ENCODE measurements at regions not wholly inside any gene's neighbourhood (a gene's known extent, or its start where the extent isn't known, plus 50 kb on each side); places are given as distances from the start of the nearest gene placed in this dataset.

- no peak for TF ChIP-seq CTCF (conservative IDR thresholded peaks at IDR 0.05; ENCODE audit: low read depth, low read length)
- DNase-seq (ENCODE audit: low read depth): no peak
- no peak overlapping the region for H3K4me3 ChIP-seq (ENCODE audit: low read depth, low read length)
Observed at GRCh38 chr1:209305221-209305954, 278.1 kb upstream of the CAMK1G start.

- H3K4me3 ChIP-seq (ENCODE audit: low read depth, low read length): no peak overlapping the region
- DNase-seq (ENCODE audit: low read depth): no peak
- no peak for TF ChIP-seq CTCF (conservative IDR thresholded peaks at IDR 0.05; ENCODE audit: low read depth, low read length)
Observed at GRCh38 chr1:209307846-209308245, 275.7 kb upstream of the CAMK1G start.

- no peak for DNase-seq (ENCODE audit: low read depth)
- no peak overlapping the region for H3K4me3 ChIP-seq (ENCODE audit: low read depth, low read length)
- no peak for TF ChIP-seq CTCF (conservative IDR thresholded peaks at IDR 0.05; ENCODE audit: low read depth, low read length)
Observed at GRCh38 chr1:209309198-209309597, 274.3 kb upstream of the CAMK1G start.

DNA sequence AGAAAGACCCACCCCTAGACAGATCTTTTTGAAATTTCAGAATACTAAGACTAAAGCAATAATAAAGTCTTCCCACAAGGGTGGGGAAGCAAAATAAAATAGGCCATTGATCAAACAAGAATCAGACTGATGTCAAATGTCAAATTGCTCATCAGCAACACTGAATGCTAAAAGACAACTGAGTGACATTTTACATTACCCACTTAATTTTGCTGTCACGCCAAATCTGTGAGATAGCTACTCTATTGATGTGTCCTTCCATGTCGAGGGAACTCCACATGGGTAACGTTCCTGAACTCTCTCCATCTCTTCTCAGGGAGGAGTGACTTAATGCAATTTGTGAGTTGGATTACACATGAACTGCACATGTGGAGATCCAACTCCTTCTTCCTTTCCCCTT, 271.7 kb upstream of the CAMK1G start:
- H3K4me3 ChIP-seq (ENCODE audit: low read depth, low read length): no peak overlapping the region
- no peak for DNase-seq (ENCODE audit: low read depth)
- TF ChIP-seq CTCF (conservative IDR thresholded peaks at IDR 0.05; ENCODE audit: low read depth, low read length): no peak

GRCh38 chr1:209316929-209317328, 266.6 kb upstream of the CAMK1G start:
- no peak for DNase-seq (ENCODE audit: low read depth)
- no peak for TF ChIP-seq CTCF (conservative IDR thresholded peaks at IDR 0.05; ENCODE audit: low read depth, low read length)
- no peak overlapping the region for H3K4me3 ChIP-seq (ENCODE audit: low read depth, low read length)

GRCh38 chr1:209318181-209319056, 265.1 kb upstream of the CAMK1G start:
- no peak for DNase-seq (ENCODE audit: low read depth)
- no peak for TF ChIP-seq CTCF (conservative IDR thresholded peaks at IDR 0.05; ENCODE audit: low read depth, low read length)
- no peak overlapping the region for H3K4me3 ChIP-seq (ENCODE audit: low read depth, low read length)
